ENCODE measurements at regions not wholly inside any gene's neighbourhood (a gene's known extent, or its start where the extent isn't known, plus 50 kb on each side); places are given as distances from the start of the nearest gene placed in this dataset.

DNA sequence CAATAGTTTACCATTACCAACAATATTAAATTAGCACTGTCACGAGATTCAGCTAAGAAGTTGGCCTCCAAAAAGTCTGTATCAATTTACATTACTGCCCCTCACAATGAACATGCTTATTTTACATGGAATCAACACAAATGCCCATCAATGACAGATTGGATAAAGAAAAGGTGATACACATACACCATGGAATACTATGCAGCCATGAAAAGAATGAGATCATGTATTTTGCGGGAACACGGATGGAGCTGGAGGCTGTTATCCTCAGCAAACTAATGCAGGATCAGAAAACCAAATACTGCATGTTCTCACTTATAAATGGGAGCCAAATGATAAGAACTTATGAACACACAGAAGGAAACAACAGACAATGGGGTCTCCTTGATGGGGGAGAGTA, 211.8 kb upstream of the RREB1 start:
- H3K56ac ChIP-seq (ENCODE audit: low read length), result no peak overlapping the region
- H3K23ac ChIP-seq (ENCODE audit: low read length), result no peak overlapping the region
- no peak overlapping the region for H3K9ac ChIP-seq (ENCODE audit: low read length)
- H2BK5ac ChIP-seq (ENCODE audit: low read length), result no peak overlapping the region
- H3K27ac ChIP-seq (ENCODE audit: low read depth, low read length), result no peak overlapping the region
- no peaks in the 10 kb centered on the region for H3K79me1 ChIP-seq (ENCODE audit: low read length)
- no peak overlapping the region for H3K4me2 ChIP-seq (ENCODE audit: low read length)
- no peak overlapping the region for H4K8ac ChIP-seq (ENCODE audit: low read depth, low read length)
- H3K79me2 ChIP-seq (ENCODE audit: control insufficient read depth, insufficient read depth, low read length), result no peaks in the 10 kb centered on the region
- no peaks in the 10 kb centered on the region for H3K36me3 ChIP-seq (ENCODE audit: control insufficient read depth, insufficient read depth, low read length)
- no peak overlapping the region for H2AK5ac ChIP-seq (ENCODE audit: low read length)
- H3K4me1 ChIP-seq (ENCODE audit: control insufficient read depth, low read depth, low read length), result no peaks in the 10 kb centered on the region
- H2BK120ac ChIP-seq (ENCODE audit: low read depth, low read length), result no peak overlapping the region
- no peak overlapping the region for H3K4ac ChIP-seq (ENCODE audit: low read depth, low read length)
- no peak overlapping the region for H3K4me3 ChIP-seq (ENCODE audit: low read length)
- DNase-seq, result no peak
- H2BK15ac ChIP-seq (replicated peaks; ENCODE audit: low read depth), result no peak overlapping the region
- no peak overlapping the region for H3K18ac ChIP-seq (ENCODE audit: low read length)
- no peaks in the 10 kb centered on the region for H3K27me3 ChIP-seq (ENCODE audit: insufficient read depth, low read length, poor library complexity)
- no peak overlapping the region for H4K5ac ChIP-seq (ENCODE audit: low read length)
- WGBS (ENCODE audit: extremely low coverage, insufficient coverage, low lambda C conversion rate), result no CpG with 5 or more reads among the region's 3 CpGs

GRCh38 chr6:6897140-6897539, 210.6 kb upstream of the RREB1 start:
- no peak for DNase-seq
- no peak overlapping the region for H3K4me2 ChIP-seq (ENCODE audit: low read length)
- no peak overlapping the region for H3K23ac ChIP-seq (ENCODE audit: low read length)
- no peak overlapping the region for H4K8ac ChIP-seq (ENCODE audit: low read depth, low read length)
- H3K18ac ChIP-seq (ENCODE audit: low read length), result no peak overlapping the region
- H3K56ac ChIP-seq (ENCODE audit: low read length), result no peak overlapping the region
- no peak overlapping the region for H3K27ac ChIP-seq (ENCODE audit: low read depth, low read length)
- H2BK5ac ChIP-seq (ENCODE audit: low read length), result no peak overlapping the region
- H2BK120ac ChIP-seq (ENCODE audit: low read depth, low read length), result no peak overlapping the region
- 100% methylated on average over 1 of the region's 3 CpGs for WGBS (ENCODE audit: extremely low coverage, insufficient coverage, low lambda C conversion rate)
- H3K79me1 ChIP-seq (ENCODE audit: low read length), result no peaks in the 10 kb centered on the region
- H3K36me3 ChIP-seq (ENCODE audit: control insufficient read depth, insufficient read depth, low read length), result no peaks in the 10 kb centered on the region
- no peak overlapping the region for H3K4me3 ChIP-seq (ENCODE audit: low read length)
- no peak overlapping the region for H2BK15ac ChIP-seq (replicated peaks; ENCODE audit: low read depth)
- no peak overlapping the region for H4K5ac ChIP-seq (ENCODE audit: low read length)
- no peaks in the 10 kb centered on the region for H3K4me1 ChIP-seq (ENCODE audit: control insufficient read depth, low read depth, low read length)
- H3K4ac ChIP-seq (ENCODE audit: low read depth, low read length), result no peak overlapping the region
- no peak overlapping the region for H3K9ac ChIP-seq (ENCODE audit: low read length)
- H3K79me2 ChIP-seq (ENCODE audit: control insufficient read depth, insufficient read depth, low read length), result no peaks in the 10 kb centered on the region
- no peak overlapping the region for H2AK5ac ChIP-seq (ENCODE audit: low read length)
- no peaks in the 10 kb centered on the region for H3K27me3 ChIP-seq (ENCODE audit: insufficient read depth, low read length, poor library complexity)

- Histone ChIP-seq H3K27me3 (ENCODE audit: insufficient read depth, low read length, poor library complexity) (no peaks in the 10 kb centered on the region), H3K56ac (ENCODE audit: low read length) (no peak overlapping the region), H3K36me3 (ENCODE audit: control insufficient read depth, insufficient read depth, low read length) (no peaks in the 10 kb centered on the region), H3K23ac (ENCODE audit: low read length) (no peak overlapping the region), H3K4me2 (ENCODE audit: low read length) (no peak overlapping the region), H2BK5ac (ENCODE audit: low read length) (no peak overlapping the region), H3K4ac (ENCODE audit: low read depth, low read length) (no peak overlapping the region), H2BK120ac (ENCODE audit: low read depth, low read length) (no peak overlapping the region), H4K8ac (ENCODE audit: low read depth, low read length) (no peak overlapping the region), H3K9ac (ENCODE audit: low read length) (no peak overlapping the region), H3K4me1 (ENCODE audit: control insufficient read depth, low read depth, low read length) (no peaks in the 10 kb centered on the region), H4K5ac (ENCODE audit: low read length) (no peak overlapping the region), H3K4me3 (ENCODE audit: low read length) (no peak overlapping the region), H3K18ac (ENCODE audit: low read length) (no peak overlapping the region), H3K27ac (ENCODE audit: low read depth, low read length) (no peak overlapping the region), H3K79me1 (ENCODE audit: low read length) (no peaks in the 10 kb centered on the region), H2BK15ac (replicated peaks; ENCODE audit: low read depth) (no peak overlapping the region), H3K79me2 (ENCODE audit: control insufficient read depth, insufficient read depth, low read length) (no peaks in the 10 kb centered on the region), H2AK5ac (ENCODE audit: low read length) (no peak overlapping the region)
- no peak for DNase-seq
- WGBS (ENCODE audit: extremely low coverage, insufficient coverage, low lambda C conversion rate), result no CpG with 5 or more reads among the region's 15 CpGs
Observed at GRCh38 chr6:6900569-6901204, 207.1 kb upstream of the RREB1 start.

- Histone ChIP-seq H3K23ac (ENCODE audit: low read length) (no peak overlapping the region), H4K5ac (ENCODE audit: low read length) (no peak overlapping the region), H3K18ac (ENCODE audit: low read length) (no peak overlapping the region), H3K79me2 (ENCODE audit: control insufficient read depth, insufficient read depth, low read length) (no peaks in the 10 kb centered on the region), H3K79me1 (ENCODE audit: low read length) (no peaks in the 10 kb centered on the region), H3K56ac (ENCODE audit: low read length) (no peak overlapping the region), H3K27ac (ENCODE audit: low read depth, low read length) (no peak overlapping the region), H4K8ac (ENCODE audit: low read depth, low read length) (no peak overlapping the region), H3K4me1 (ENCODE audit: control insufficient read depth, low read depth, low read length) (peaks cover 2% of the 10 kb centered on the region), H3K27me3 (ENCODE audit: insufficient read depth, low read length, poor library complexity) (no peaks in the 10 kb centered on the region), H2AK5ac (ENCODE audit: low read length) (no peak overlapping the region), H3K4me2 (ENCODE audit: low read length) (no peak overlapping the region), H3K9ac (ENCODE audit: low read length) (no peak overlapping the region), H3K4ac (ENCODE audit: low read depth, low read length) (no peak overlapping the region), H2BK15ac (replicated peaks; ENCODE audit: low read depth) (no peak overlapping the region), H2BK120ac (ENCODE audit: low read depth, low read length) (no peak overlapping the region), H3K4me3 (ENCODE audit: low read length) (no peak overlapping the region), H2BK5ac (ENCODE audit: low read length) (no peak overlapping the region), H3K36me3 (ENCODE audit: control insufficient read depth, insufficient read depth, low read length) (no peaks in the 10 kb centered on the region)
- DNase-seq, result no peak
- WGBS (ENCODE audit: extremely low coverage, insufficient coverage, low lambda C conversion rate), result no CpG with 5 or more reads among the region's 15 CpGs
Observed at GRCh38 chr6:6901205-6901719, 206.5 kb upstream of the RREB1 start.

DNA sequence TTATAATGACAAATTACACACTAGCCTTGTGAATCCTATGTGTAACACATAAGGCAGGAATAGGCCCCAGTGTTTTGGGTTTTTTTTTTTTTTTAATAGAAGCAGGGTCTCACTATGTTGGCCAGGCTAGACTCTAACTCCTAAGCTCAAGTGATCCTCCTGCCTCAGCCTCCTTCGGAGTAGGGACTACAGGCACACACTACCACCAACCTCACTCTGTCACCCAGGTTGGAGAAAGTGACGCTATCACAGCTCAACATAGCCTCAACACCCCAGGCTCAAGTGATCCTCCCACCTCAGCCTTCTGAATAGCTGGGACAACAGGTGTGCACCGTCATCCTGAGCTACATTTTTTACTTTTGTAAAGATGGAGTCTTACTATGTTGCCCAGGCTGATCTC, 205.8 kb upstream of the RREB1 start:
- H2AK5ac ChIP-seq (ENCODE audit: low read length), result no peak overlapping the region
- no peak overlapping the region for H3K4ac ChIP-seq (ENCODE audit: low read depth, low read length)
- no peak overlapping the region for H3K27ac ChIP-seq (ENCODE audit: low read depth, low read length)
- no peaks in the 10 kb centered on the region for H3K79me1 ChIP-seq (ENCODE audit: low read length)
- no peak overlapping the region for H4K8ac ChIP-seq (ENCODE audit: low read depth, low read length)
- no peak overlapping the region for H3K18ac ChIP-seq (ENCODE audit: low read length)
- no peak overlapping the region for H3K23ac ChIP-seq (ENCODE audit: low read length)
- no peaks in the 10 kb centered on the region for H3K27me3 ChIP-seq (ENCODE audit: insufficient read depth, low read length, poor library complexity)
- H4K5ac ChIP-seq (ENCODE audit: low read length), result no peak overlapping the region
- H2BK5ac ChIP-seq (ENCODE audit: low read length), result no peak overlapping the region
- no peak overlapping the region for H3K56ac ChIP-seq (ENCODE audit: low read length)
- H3K79me2 ChIP-seq (ENCODE audit: control insufficient read depth, insufficient read depth, low read length), result no peaks in the 10 kb centered on the region
- H3K4me2 ChIP-seq (ENCODE audit: low read length), result no peak overlapping the region
- DNase-seq, result no peak
- no peak overlapping the region for H2BK15ac ChIP-seq (replicated peaks; ENCODE audit: low read depth)
- no peak overlapping the region for H3K9ac ChIP-seq (ENCODE audit: low read length)
- H3K4me1 ChIP-seq (ENCODE audit: control insufficient read depth, low read depth, low read length), result peaks cover 2% of the 10 kb centered on the region
- no peak overlapping the region for H3K4me3 ChIP-seq (ENCODE audit: low read length)
- H2BK120ac ChIP-seq (ENCODE audit: low read depth, low read length), result no peak overlapping the region
- H3K36me3 ChIP-seq (ENCODE audit: control insufficient read depth, insufficient read depth, low read length), result no peaks in the 10 kb centered on the region
- WGBS (ENCODE audit: extremely low coverage, insufficient coverage, low lambda C conversion rate), result no CpG with 5 or more reads among the region's 3 CpGs

DNA sequence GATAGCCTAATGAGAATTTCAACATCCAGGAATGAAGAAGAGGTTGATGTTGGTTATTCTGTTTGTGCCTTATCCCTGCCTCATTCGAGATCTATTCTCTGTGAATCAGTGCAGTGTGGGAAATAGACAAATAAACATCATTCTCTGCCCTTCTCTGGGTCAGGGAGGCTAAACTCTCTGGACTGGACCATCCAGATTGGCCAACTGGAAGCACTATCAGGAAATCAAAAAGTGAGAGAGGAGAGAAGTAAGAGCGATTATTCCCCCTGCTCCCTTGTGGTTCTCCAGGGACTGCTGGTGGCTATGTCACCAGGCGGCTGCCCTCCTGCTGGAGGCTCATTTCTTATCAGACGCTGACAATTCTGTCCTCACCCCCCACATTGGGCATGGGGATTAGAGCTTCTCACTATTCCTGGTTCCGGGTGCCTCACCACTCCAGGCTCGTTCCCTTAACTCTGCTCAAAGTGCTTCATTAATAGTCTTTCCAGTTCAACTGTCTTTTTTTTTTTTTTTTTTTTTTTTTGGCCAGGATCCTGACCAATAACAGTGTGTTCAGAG, 201.7 kb upstream of the RREB1 start:
- no peak overlapping the region for H2BK5ac ChIP-seq (ENCODE audit: low read length)
- H4K8ac ChIP-seq (ENCODE audit: low read depth, low read length), result no peak overlapping the region
- H3K4me2 ChIP-seq (ENCODE audit: low read length), result no peak overlapping the region
- peak; percentile 65 for DNase-seq
- H2BK120ac ChIP-seq (ENCODE audit: low read depth, low read length), result no peak overlapping the region
- peaks cover 2% of the 10 kb centered on the region for H3K4me1 ChIP-seq (ENCODE audit: control insufficient read depth, low read depth, low read length)
- no peak overlapping the region for H3K18ac ChIP-seq (ENCODE audit: low read length)
- H3K79me2 ChIP-seq (ENCODE audit: control insufficient read depth, insufficient read depth, low read length), result no peaks in the 10 kb centered on the region
- no peak overlapping the region for H3K27ac ChIP-seq (ENCODE audit: low read depth, low read length)
- no peaks in the 10 kb centered on the region for H3K36me3 ChIP-seq (ENCODE audit: control insufficient read depth, insufficient read depth, low read length)
- no peaks in the 10 kb centered on the region for H3K27me3 ChIP-seq (ENCODE audit: insufficient read depth, low read length, poor library complexity)
- no peak overlapping the region for H3K9ac ChIP-seq (ENCODE audit: low read length)
- H3K79me1 ChIP-seq (ENCODE audit: low read length), result no peaks in the 10 kb centered on the region
- H3K56ac ChIP-seq (ENCODE audit: low read length), result no peak overlapping the region
- H3K4me3 ChIP-seq (ENCODE audit: low read length), result no peak overlapping the region
- no peak overlapping the region for H2BK15ac ChIP-seq (replicated peaks; ENCODE audit: low read depth)
- no peak overlapping the region for H2AK5ac ChIP-seq (ENCODE audit: low read length)
- no peak overlapping the region for H3K23ac ChIP-seq (ENCODE audit: low read length)
- H3K4ac ChIP-seq (ENCODE audit: low read depth, low read length), result no peak overlapping the region
- WGBS (ENCODE audit: extremely low coverage, insufficient coverage, low lambda C conversion rate), result no CpG with 5 or more reads among the region's 6 CpGs
- no peak overlapping the region for H4K5ac ChIP-seq (ENCODE audit: low read length)

All from mesendoderm (in vitro differentiated cells).